Urinary bladder (tissue), 3 donors: ENCODE measurements at regions not wholly inside any gene's neighbourhood (a gene's known extent, or its start where the extent isn't known, plus 50 kb on each side); places are given as distances from the start of the nearest gene placed in this dataset.

Source experiments
- DNase-seq: peaks from one replicate; pipeline ENCODE4 v3.0.0-alpha.2; 2015; ENCODE audit errors: extremely low spot score
- H3K27ac ChIP-seq: one replicate; pipeline ENCODE4 v1.5.1; 2013; ENCODE audit warnings: low read depth, mild to moderate bottlenecking, moderate library complexity
- H3K36me3 ChIP-seq: one replicate; pipeline ENCODE4 v1.6.1; 2013; ENCODE audit warnings: mild to moderate bottlenecking, moderate library complexity; ENCODE audit not compliant: insufficient read depth
- H3K4me1 ChIP-seq: one replicate; pipeline ENCODE4 v1.6.1; 2013; ENCODE audit warnings: mild to moderate bottlenecking, moderate library complexity; ENCODE audit not compliant: insufficient read depth
- H3K4me3 ChIP-seq: one replicate; pipeline ENCODE4 v1.5.1; 2013; ENCODE audit warnings: low read depth, low read length
- WGBS: extraction: QIAGEN DNeasy Blood & Tissue Kit; methylation state at CpG from one replicate; pipeline ENCODE4 v1.1.7; 2013; 5-methylcytosine and 5-hydroxymethylcytosine counted together
- donor health status: healthy with polysubstance abuse.
- donor health status: healthy.

- H3K36me3 ChIP-seq = no peaks in the 10 kb centered on the region
- H3K4me1 ChIP-seq = no peaks in the 10 kb centered on the region
- H3K27ac ChIP-seq = no peak overlapping the region
- WGBS = 75% methylated on average over 1 of the region's 1 CpG
- DNase-seq = peak; percentile 17
- H3K4me3 ChIP-seq = no peak overlapping the region
Observed at GRCh38 chr2:103823847-103824246, 1030.1 kb upstream of the POU3F3 start.

- H3K27ac ChIP-seq = no peak overlapping the region
- no peak for DNase-seq
- H3K4me1 ChIP-seq = no peaks in the 10 kb centered on the region
- no peaks in the 10 kb centered on the region for H3K36me3 ChIP-seq
- no peak overlapping the region for H3K4me3 ChIP-seq
- WGBS = 76% methylated on average over 2 of the region's 2 CpGs
Observed at GRCh38 chr2:103847276-103847675, 1006.6 kb upstream of the POU3F3 start.

- Histone ChIP-seq H3K36me3 (no peaks in the 10 kb centered on the region), H3K4me1 (no peaks in the 10 kb centered on the region), H3K27ac (no peak overlapping the region), H3K4me3 (no peak overlapping the region)
- WGBS = 60% methylated on average over 2 of the region's 2 CpGs
- no peak for DNase-seq
Observed at GRCh38 chr2:103859238-103859637, 994.7 kb upstream of the POU3F3 start.

GRCh38 chr2:103860016-103860415 is 993.9 kb upstream of the POU3F3 start:
- H3K27ac ChIP-seq = no peak overlapping the region
- no peak for DNase-seq
- H3K4me3 ChIP-seq = no peak overlapping the region
- H3K36me3 ChIP-seq = no peaks in the 10 kb centered on the region
- H3K4me1 ChIP-seq = no peaks in the 10 kb centered on the region
- WGBS = 86% methylated on average over 2 of the region's 2 CpGs

GRCh38 chr2:103868396-103868795 is 985.5 kb upstream of the POU3F3 start:
- no peaks in the 10 kb centered on the region for H3K36me3 ChIP-seq
- WGBS = 94% methylated on average over 2 of the region's 2 CpGs
- H3K4me1 ChIP-seq = no peaks in the 10 kb centered on the region
- H3K27ac ChIP-seq = no peak overlapping the region
- no peak overlapping the region for H3K4me3 ChIP-seq
- no peak for DNase-seq

GRCh38 chr2:103873716-103874351 is 980.1 kb upstream of the POU3F3 start:
- no peak overlapping the region for H3K4me3 ChIP-seq
- no peaks in the 10 kb centered on the region for H3K36me3 ChIP-seq
- H3K4me1 ChIP-seq = no peaks in the 10 kb centered on the region
- H3K27ac ChIP-seq = no peak overlapping the region
- DNase-seq = no peak
- WGBS = 58% methylated on average over 10 of the region's 10 CpGs

GRCh38 chr2:103875131-103875530 is 978.8 kb upstream of the POU3F3 start:
- Histone ChIP-seq H3K4me1 (no peaks in the 10 kb centered on the region), H3K27ac (no peak overlapping the region), H3K36me3 (no peaks in the 10 kb centered on the region), H3K4me3 (no peak overlapping the region)
- no peak for DNase-seq
- WGBS = 43% methylated on average over 1 of the region's 1 CpG

GRCh38 chr2:103875531-103875930 is 978.4 kb upstream of the POU3F3 start:
- H3K4me3 ChIP-seq = no peak overlapping the region
- H3K36me3 ChIP-seq = no peaks in the 10 kb centered on the region
- H3K4me1 ChIP-seq = no peaks in the 10 kb centered on the region
- WGBS = 79% methylated on average over 3 of the region's 3 CpGs
- no peak for DNase-seq
- no peak overlapping the region for H3K27ac ChIP-seq

- no peaks in the 10 kb centered on the region for H3K4me1 ChIP-seq
- H3K4me3 ChIP-seq = no peak overlapping the region
- no peak overlapping the region for H3K27ac ChIP-seq
- WGBS = 71% methylated on average over 5 of the region's 5 CpGs
- no peaks in the 10 kb centered on the region for H3K36me3 ChIP-seq
- DNase-seq = no peak
Observed at GRCh38 chr2:103876611-103877010, 977.3 kb upstream of the POU3F3 start.

GRCh38 chr2:103879101-103879500 is 974.8 kb upstream of the POU3F3 start:
- DNase-seq = no peak
- Histone ChIP-seq H3K4me3 (no peak overlapping the region), H3K4me1 (no peaks in the 10 kb centered on the region), H3K36me3 (no peaks in the 10 kb centered on the region), H3K27ac (no peak overlapping the region)
- WGBS = 78% methylated on average over 1 of the region's 1 CpG

- H3K27ac ChIP-seq = no peak overlapping the region
- H3K36me3 ChIP-seq = no peaks in the 10 kb centered on the region
- no peak overlapping the region for H3K4me3 ChIP-seq
- 59% methylated on average over 4 of the region's 4 CpGs for WGBS
- no peaks in the 10 kb centered on the region for H3K4me1 ChIP-seq
- no peak for DNase-seq
Observed at GRCh38 chr2:103880081-103880834, 973.7 kb upstream of the POU3F3 start.

- Histone ChIP-seq H3K4me1 (no peaks in the 10 kb centered on the region), H3K27ac (no peak overlapping the region), H3K36me3 (no peaks in the 10 kb centered on the region), H3K4me3 (no peak overlapping the region)
- DNase-seq = no peak
- 38% methylated on average over 1 of the region's 1 CpG for WGBS
Observed at GRCh38 chr2:103887625-103888024, 966.3 kb upstream of the POU3F3 start.

- Histone ChIP-seq H3K4me1 (no peaks in the 10 kb centered on the region), H3K4me3 (no peak overlapping the region), H3K36me3 (no peaks in the 10 kb centered on the region), H3K27ac (no peak overlapping the region)
- DNase-seq = no peak
- WGBS = 60% methylated on average over 1 of the region's 1 CpG
Observed at GRCh38 chr2:103896182-103896581, 957.7 kb upstream of the POU3F3 start.

- H3K4me3 ChIP-seq = no peak overlapping the region
- no peaks in the 10 kb centered on the region for H3K36me3 ChIP-seq
- H3K27ac ChIP-seq = no peak overlapping the region
- no peak for DNase-seq
- no peaks in the 10 kb centered on the region for H3K4me1 ChIP-seq
- 83% methylated on average over 3 of the region's 3 CpGs for WGBS
Observed at GRCh38 chr2:103898561-103898960, 955.4 kb upstream of the POU3F3 start.
